ENCODE measurements at regions not wholly inside any gene's neighbourhood (a gene's known extent, or its start where the extent isn't known, plus 50 kb on each side); places are given as distances from the start of the nearest gene placed in this dataset.

- TF ChIP-seq CTCF (IDR thresholded peaks at IDR 0.05) (no peak), POLR2A (IDR thresholded peaks at IDR 0.05) (no peak)
- intact Hi-C loops (cut with DNase I): no loop called here
- no peak for DNase-seq
- Histone ChIP-seq H3K36me3 (peaks cover 6 to 18% of the 10 kb centered on the region in 2 donors), H3K9me3 (no peaks in the 10 kb centered on the region), H3K4me1 (no peaks in the 10 kb centered on the region), H3K27me3 (no peaks in the 10 kb centered on the region), H3K27ac (no peak overlapping the region), H3K4me3 (replicated peaks in 1 of 3) (no peak overlapping the region)
- WGBS, 2 donors: 86 to 90% methylated on average over 3 of the region's 3 CpGs
Observed at GRCh38 chr1:232404981-232405731, 224.8 kb downstream of the SIPA1L2 start.

- Histone ChIP-seq H3K9me3 (no peaks in the 10 kb centered on the region), H3K27ac (no peak overlapping the region), H3K36me3 (peaks cover 6 to 18% of the 10 kb centered on the region in 2 donors), H3K27me3 (no peaks in the 10 kb centered on the region), H3K4me1 (no peaks in the 10 kb centered on the region), H3K4me3 (replicated peaks in 1 of 3) (no peak overlapping the region)
- intact Hi-C loops (cut with DNase I): no loop called here
- TF ChIP-seq POLR2A (IDR thresholded peaks at IDR 0.05) (no peak), CTCF (IDR thresholded peaks at IDR 0.05) (no peak)
- 93 to 96% methylated on average over 3 of the region's 3 CpGs for WGBS, 2 donors
- DNase-seq: no peak
Observed at GRCh38 chr1:232404227-232404626, 225.7 kb downstream of the SIPA1L2 start.

DNA sequence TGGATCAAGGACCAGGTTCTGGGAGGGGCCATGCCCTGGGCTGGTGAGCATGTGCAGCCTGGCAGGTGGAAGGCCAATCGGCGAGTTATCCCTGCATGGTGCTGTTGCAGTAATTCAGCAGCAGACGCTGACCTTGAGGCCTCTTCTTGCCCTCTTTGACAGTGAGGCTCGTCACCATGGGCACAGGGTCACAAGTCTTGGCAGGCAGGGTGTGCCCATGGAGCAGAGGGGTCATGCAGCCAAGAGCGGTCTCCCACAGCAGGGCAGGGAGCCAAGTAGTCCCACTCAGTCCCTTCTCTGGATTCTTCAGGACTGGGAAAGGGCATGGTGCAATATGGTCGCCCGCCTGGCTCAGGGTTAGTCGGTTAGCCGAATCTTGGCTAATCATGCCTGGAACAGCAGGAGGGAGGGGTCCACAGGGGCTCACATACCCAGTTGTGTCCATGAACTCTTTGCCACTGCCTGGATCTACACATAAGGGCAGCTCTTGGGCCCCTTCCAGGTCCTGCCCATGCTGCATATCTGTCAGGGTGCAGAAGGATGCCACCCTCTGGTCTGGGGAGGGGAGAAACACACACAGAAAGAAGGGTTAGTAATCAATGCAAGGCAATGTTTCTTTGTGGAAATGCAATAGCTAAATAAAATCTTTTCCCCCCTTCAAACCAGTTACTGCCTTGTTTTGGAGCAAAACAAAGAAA lies 226.8 kb downstream of the SIPA1L2 start:
- TF ChIP-seq POLR2A (IDR thresholded peaks at IDR 0.05) (no peak), CTCF (IDR thresholded peaks at IDR 0.05) (no peak)
- no peaks in the 10 kb centered on the region for H3K27me3 ChIP-seq
- no peaks in the 10 kb centered on the region for H3K9me3 ChIP-seq
- intact Hi-C loops (cut with DNase I): no loop called here
- peaks cover 10 to 18% of the 10 kb centered on the region in 2 donors for H3K36me3 ChIP-seq
- no peaks in the 10 kb centered on the region for H3K4me1 ChIP-seq
- no peak overlapping the region for H3K27ac ChIP-seq
- DNase-seq: no peak
- 93 to 99% methylated on average over 7 to 9 of the region's 9 CpGs for WGBS, 2 donors
- H3K4me3 ChIP-seq (replicated peaks in 1 of 3): no peak overlapping the region

- H3K36me3 ChIP-seq: peaks cover 10 to 18% of the 10 kb centered on the region in 2 donors
- no peak for DNase-seq
- H3K4me3 ChIP-seq (replicated peaks in 1 of 3): no peak overlapping the region
- no peaks in the 10 kb centered on the region for H3K27me3 ChIP-seq
- no peaks in the 10 kb centered on the region for H3K9me3 ChIP-seq
- intact Hi-C loops (cut with DNase I): no loop called here
- TF ChIP-seq POLR2A (IDR thresholded peaks at IDR 0.05) (no peak), CTCF (IDR thresholded peaks at IDR 0.05) (no peak)
- no peak overlapping the region for H3K27ac ChIP-seq
- 95 to 97% methylated on average over 12 of the region's 12 CpGs for WGBS, 2 donors
- no peaks in the 10 kb centered on the region for H3K4me1 ChIP-seq
Observed at GRCh38 chr1:232398823-232399222, 231.1 kb downstream of the SIPA1L2 start.
